Spleen (tissue), 7 donors: ENCODE measurements at regions not wholly inside any gene's neighbourhood (a gene's known extent, or its start where the extent isn't known, plus 50 kb on each side); places are given as distances from the start of the nearest gene placed in this dataset.

ENCODE experiments used
- CTCF ChIP-seq, 11 experiments: fragments of 200-600 bp in 7 of 11; fragments of 450-650 bp in 4 of 11; sonication (generic) in 4 of 11; IDR thresholded peaks in 8 of 11; conservative IDR thresholded peaks in 3 of 11; 1 replicate in 7 of 11; 2 replicates in 4 of 11; pipeline versions ENCODE4 v1.4.0 to v1.8.0; 2016 to 2021; ENCODE audit warnings: antibody characterized with exemption in 11 of 11, inconsistent platforms in 4 of 11, mild to moderate bottlenecking in 1 of 11
- POLR2A ChIP-seq, 3 donors: fragments of 450-650 bp; IDR thresholded peaks; one replicate each; pipeline ENCODE4 v1.5.1; 2017; ENCODE audit warnings: antibody characterized with exemption in 3 of 3, mild to moderate bottlenecking in 1 of 3
- POLR2AphosphoS5 ChIP-seq, 3 donors: sonication (generic); formaldehyde crosslinking; IDR thresholded peaks; one replicate each; pipeline ENCODE4 v1.5.1; 2017; ENCODE audit warnings: antibody characterized with exemption in 3 of 3
- donor health status: DM: no; HTN: no; CAD: no; lungs with moderate emphysema.
- donor health status: DM: no; HTN: no; CAD: no.
- donor health status: DM: no; HTN: no; CAD: no.

DNA sequence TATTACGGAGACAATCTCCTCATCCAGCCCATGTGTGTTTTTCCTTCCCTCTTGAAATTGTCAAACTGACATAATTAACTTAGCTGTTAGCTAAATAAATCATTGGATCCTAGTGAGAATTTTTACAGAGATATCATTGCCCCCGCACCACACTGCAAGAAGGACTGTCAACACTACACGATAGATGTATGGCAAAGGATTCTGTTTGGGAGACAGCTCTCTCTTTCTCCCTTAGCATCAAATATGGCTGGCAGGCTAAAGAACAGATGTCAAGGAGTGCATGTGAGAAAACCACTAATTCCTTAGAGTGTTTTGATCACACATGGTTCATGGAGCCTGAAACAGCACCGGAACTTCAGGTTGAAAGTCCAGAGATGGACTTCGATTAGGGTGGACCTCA, 136.8 kb downstream of the KCNA5 start:
- TF ChIP-seq POLR2A (IDR thresholded peaks at IDR 0.05) (no peak), CTCF (IDR thresholded peaks at IDR 0.05 in 8 of 11, conservative IDR thresholded peaks at IDR 0.05 in 3 of 11) (no peak), POLR2AphosphoS5 (IDR thresholded peaks at IDR 0.05) (no peak)
